GM11168 (cell line): ENCODE measurements at regions not wholly inside any gene's neighbourhood (a gene's known extent, or its start where the extent isn't known, plus 50 kb on each side); places are given as distances from the start of the nearest gene placed in this dataset.

Source experiments
- in situ Hi-C: fragments of 300-500 bp; cut with MboI; formaldehyde crosslinking; loops from one replicate; pipeline ENCODE4 v1.12.0; 2022; ENCODE audit warnings: low sequenced_read_pairs; ENCODE audit not compliant: unreplicated experiment

DNA sequence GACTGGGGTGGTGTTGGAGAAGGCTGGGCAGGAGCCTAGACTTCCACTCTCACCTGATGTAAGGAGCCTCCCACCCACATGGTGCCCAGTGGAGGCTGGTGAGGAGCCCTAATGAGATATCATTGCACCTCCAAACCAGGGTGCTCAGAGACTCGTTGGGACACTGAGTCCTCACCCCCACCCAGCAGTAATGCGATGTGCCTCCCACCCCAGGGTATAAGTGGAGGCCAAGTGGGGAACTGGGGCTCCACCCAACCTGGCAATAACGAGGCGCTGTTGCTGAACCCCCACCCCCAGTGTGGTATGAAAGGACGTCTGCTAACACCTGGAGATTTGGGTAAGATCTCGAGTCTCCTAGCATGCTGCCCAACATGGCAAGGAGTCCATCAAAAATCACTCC, 510.2 kb downstream of the PREX1 start:
- in situ Hi-C loops, result no loop called here

- in situ Hi-C loops, result no loop called here
These were observed 512.7 kb downstream of the PREX1 start for GRCh38 chr20:48314925-48315592.

- in situ Hi-C loops, result no loop called here
These were observed 514.5 kb downstream of the PREX1 start for GRCh38 chr20:48313324-48313723.

GRCh38 chr20:48311956-48312355, 515.8 kb downstream of the PREX1 start:
- in situ Hi-C loops, result no loop called here

DNA sequence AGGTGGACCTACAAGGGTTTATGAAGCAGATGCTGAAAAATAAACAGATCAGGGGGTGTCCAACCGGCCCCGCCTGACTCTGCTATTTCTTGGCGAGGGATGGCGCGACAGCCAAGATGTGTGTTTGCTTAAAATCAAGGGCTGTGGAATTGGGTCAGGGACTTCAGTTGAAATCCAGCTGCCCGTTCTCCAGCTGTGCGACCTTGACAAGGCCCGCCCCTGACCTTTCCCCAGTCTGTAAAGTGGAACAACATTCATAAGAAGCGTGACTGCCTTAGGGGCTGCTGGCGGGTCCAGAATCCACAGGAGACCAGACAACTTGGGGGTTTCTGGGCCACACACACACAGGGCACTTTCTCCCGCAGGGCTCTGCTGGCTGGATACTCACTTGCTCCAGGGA, 517.5 kb downstream of the PREX1 start:
- in situ Hi-C loops, result no loop called here

GRCh38 chr20:48309293-48309692, 518.5 kb downstream of the PREX1 start:
- in situ Hi-C loops, result no loop called here

DNA sequence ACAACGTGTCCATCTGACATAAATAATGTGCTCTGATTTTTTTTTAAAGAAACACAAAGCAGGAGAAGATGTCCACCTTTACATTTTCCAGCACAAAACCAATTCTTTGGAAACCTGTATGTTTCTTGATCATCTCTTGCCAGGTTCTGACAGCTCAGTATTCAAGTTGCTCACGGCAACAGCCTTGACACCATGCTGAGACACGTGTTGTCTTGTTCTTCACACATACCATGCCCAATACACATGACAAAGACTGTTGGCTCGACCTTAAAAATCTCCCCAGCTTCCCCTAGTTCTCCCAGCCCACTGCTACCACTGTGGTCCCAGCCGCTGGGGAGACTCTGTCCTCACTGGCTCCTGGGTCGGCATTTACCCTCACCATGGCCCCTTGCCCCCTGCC, 518.9 kb downstream of the PREX1 start:
- in situ Hi-C loops, result no loop called here

GRCh38 chr20:48308232-48308781, 519.5 kb downstream of the PREX1 start:
- in situ Hi-C loops, result no loop called here

DNA sequence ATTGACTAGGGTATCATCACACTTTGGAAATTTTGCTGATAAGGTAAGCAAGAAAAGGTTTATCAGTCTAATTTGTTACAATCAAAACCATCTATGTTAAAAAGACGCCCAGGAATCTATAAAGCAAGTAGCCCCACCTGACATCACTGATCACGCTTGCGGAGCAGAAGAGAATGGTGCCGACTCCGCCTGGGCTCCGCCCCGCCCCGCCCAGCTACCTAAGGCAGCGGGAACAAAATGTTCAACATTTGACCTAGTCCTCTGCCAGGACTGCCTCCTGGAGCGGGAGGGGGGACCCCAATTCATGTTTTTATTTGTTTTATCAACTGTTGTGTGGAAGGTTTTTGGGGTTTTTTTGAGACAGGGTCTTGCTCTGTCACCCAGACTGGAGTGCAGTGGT, 520.5 kb downstream of the PREX1 start:
- in situ Hi-C loops, result no loop called here

DNA sequence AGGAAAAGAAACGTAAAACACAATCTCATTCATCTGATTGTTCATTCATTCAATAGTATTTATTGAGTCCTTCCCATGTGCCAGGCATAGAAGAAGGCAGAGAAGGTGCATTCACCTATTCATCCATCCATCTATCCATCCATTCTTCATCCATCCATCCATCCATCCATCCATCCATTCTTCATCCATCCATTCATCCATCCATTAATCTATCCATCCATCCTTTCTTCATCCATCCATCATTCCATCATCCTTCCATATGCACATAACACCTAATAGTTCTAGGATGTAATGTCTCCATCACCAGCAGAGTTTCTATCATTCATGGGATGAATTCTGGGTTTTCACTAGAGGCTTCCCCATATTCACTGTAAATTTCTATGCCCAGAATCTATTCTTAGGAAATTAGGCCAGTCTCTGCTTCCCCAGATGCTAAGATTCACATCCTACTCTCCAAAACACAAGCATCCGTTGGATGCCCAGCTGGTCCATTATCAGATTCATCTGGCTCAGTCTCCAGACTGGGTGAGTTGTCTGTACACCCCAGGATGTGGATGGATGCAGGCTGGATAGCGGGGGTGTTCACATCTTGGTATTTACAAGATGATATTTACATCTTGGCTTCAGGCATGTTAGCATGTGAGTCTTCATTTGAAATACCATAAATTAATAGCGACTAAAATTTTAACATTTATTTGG, 517.7 kb upstream of the SULF2 start:
- in situ Hi-C loops, result no loop called here

GRCh38 chr20:48302149-48302548, 516.9 kb upstream of the SULF2 start:
- in situ Hi-C loops, result no loop called here

- in situ Hi-C loops, result no loop called here
These were observed 515.9 kb upstream of the SULF2 start for GRCh38 chr20:48301189-48301588.

DNA sequence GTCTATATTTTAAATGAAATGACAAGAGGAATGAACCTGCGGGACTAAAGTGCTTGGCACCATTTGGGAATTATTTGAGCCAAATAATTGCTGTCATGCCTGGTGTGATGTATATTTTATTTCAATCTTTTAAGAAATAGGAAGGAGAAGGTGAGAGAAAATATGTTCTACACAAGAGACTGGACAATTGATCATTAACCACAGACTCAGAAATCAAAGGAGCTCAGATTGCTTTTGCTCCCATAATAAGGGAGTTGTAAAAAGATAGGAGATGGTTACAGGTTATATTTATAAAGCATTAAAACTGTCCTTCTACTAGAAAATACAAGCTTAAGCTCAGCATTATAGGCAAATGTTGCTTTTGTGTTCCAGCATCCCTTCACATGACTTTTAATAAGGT, 515.2 kb upstream of the SULF2 start:
- in situ Hi-C loops, result no loop called here

DNA sequence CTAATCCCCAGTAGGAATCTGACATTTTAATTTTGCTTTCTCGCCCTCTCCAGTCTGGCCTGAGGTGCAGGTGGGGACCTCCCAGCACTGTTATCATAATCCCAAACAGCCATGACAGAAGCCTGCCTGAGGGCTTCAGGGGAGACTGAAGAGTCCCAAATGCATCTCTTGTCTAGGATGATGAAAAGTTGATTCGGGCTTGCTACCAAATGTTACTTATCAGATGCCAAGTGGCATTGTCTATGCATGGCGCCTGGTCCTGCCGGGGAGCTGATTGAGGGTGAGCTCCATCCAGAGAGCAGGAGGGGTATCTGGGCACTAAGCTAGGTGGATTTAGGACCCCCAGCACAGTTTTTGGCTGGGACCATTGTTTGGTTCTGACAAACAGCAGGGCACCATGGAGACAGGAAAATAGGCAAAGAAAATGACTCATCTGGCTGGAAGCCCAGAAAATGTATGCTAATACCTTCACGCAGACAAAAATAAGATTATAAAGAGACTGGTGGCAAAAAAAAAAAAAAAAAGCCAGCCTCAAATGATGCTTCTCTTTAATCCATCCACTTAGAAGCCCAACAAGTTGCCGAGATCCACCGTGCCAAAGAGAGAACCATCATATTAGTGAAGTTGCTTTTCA, 513.7 kb upstream of the SULF2 start:
- in situ Hi-C loops, result no loop called here

DNA sequence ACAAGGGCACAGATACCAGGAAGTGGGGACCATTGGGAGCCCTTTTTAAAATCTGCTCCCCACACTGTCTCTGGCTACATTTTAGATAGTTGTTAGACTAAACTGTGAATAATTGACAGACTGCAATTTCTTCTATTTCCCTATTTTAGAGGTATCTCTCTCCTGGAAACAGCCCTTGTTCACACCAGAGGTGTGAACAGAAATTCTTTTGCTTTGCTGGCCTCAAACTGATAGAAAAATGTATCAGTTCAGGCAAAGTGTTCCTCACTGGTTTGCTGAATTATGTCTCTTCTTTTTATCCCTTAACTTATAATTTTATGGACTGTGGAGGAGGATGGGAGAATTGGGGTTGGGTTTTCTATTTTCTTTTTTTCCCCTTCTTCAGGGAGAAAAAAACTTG, 513.2 kb upstream of the SULF2 start:
- in situ Hi-C loops, result no loop called here

GRCh38 chr20:48295966-48296421, 510.7 kb upstream of the SULF2 start:
- in situ Hi-C loops, result no loop called here

DNA sequence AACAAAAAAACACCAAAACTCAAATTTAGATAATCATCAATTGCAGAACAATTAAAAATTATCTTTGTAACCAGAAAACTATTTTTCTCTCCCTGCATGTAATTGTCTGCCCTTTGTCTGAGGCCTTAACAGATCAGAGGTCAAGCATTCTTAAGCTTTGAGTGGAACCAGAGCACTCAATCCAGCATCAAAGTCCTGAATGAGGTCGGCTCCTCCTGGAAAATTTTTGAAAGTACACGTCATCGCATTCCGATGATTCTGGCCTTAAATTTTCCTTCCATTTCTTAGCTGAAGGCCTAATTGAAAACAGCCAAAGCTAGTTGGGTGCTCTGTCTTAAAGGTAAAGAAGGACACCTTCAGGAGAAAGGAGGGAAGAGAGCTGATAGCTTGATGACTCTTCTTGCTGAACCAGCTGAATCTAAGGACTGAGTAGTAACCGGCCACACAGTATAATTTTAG, 510.2 kb upstream of the SULF2 start:
- in situ Hi-C loops, result no loop called here

DNA sequence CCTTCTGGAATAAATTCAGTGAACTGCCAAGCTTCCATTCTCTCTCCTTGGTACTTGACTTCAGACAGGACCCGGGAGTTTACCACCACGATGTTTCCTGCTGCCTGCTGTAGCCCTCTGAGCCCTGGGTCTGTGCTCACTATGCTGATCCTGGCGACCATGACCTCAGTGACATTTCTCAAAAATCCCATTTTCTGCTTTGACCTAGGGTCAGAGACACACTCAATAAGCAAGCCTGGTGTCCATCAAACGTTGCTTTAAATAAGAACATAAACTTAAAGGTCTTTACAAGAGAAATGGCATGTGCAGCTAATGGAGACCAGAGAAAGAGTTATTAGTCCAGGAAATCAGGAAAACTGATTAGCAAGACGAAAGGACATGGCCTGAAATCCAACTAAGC, 509.7 kb upstream of the SULF2 start:
- in situ Hi-C loops, result no loop called here

GRCh38 chr20:48294196-48294595, 508.9 kb upstream of the SULF2 start:
- in situ Hi-C loops, result no loop called here

DNA sequence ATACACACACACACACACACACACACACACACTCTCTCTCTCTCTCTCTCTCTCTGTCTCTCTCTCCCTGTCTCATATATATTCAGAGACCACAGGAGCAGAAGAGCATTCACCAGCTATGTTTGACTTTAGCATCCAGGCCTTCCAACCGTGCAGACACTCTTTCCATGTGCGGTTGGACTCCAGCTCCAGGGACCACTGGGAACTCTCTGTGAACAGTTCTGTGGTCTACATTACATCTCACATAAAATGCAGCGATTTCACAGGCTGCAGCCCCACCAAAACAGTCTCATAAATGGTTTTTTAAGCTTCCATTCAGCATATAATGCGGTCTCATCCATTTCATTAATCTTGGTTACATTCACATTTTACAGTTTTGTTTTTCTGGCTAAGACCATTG, 508.4 kb upstream of the SULF2 start:
- in situ Hi-C loops, result no loop called here

GRCh38 chr20:48292806-48293205, 507.5 kb upstream of the SULF2 start:
- in situ Hi-C loops, result no loop called here
